Right atrium auricular region (tissue), 2 donors: ENCODE measurements at regions not wholly inside any gene's neighbourhood (a gene's known extent, or its start where the extent isn't known, plus 50 kb on each side); places are given as distances from the start of the nearest gene placed in this dataset.

ENCODE experiments used
- DNase-seq: peaks from one replicate; pipeline ENCODE4 v3.0.0-alpha.2; 2019; ENCODE audit warnings: low spot score
- H3K27ac ChIP-seq, 2 donors: fragments of 200-600 bp; sonication (generic); 1 replicate in 1 of 2; 2 replicates in 1 of 2; pipeline ENCODE4 v1.5.1; 2016 to 2019
- H3K27me3 ChIP-seq, 2 donors: fragments of 200-600 bp; sonication (generic); one replicate each; pipeline versions ENCODE4 v1.5.1 to v1.6.0; 2017 to 2019
- H3K36me3 ChIP-seq: fragments of 200-600 bp; sonication (generic); one replicate; pipeline ENCODE4 v1.5.1; 2016
- H3K4me1 ChIP-seq, 2 donors: fragments of 200-600 bp; sonication (generic); one replicate each; pipeline versions ENCODE4 v1.5.1 to v1.6.0; 2017 to 2019
- H3K4me3 ChIP-seq, 2 donors: fragments of 200-600 bp; sonication (generic); 1 replicate in 1 of 2; 2 replicates in 1 of 2; pipeline ENCODE4 v1.5.1; 2017 to 2019; ENCODE audit warnings: mild to moderate bottlenecking in 1 of 2, moderate library complexity in 1 of 2
- H3K9me3 ChIP-seq, 2 donors: fragments of 200-600 bp; sonication (generic); one replicate each; pipeline ENCODE4 v1.5.1; 2019
- CTCF ChIP-seq, 2 donors: fragments of 200-600 bp; sonication (generic); IDR thresholded peaks; one replicate each; pipeline ENCODE4 v1.5.1; 2019; ENCODE audit warnings: antibody characterized with exemption in 2 of 2

GRCh38 chr6:18720075-18720474 is 332.9 kb downstream of the RNF144B start:
- H3K4me3 ChIP-seq, result no peak overlapping the region
- no peak for DNase-seq
- no peaks in the 10 kb centered on the region for H3K9me3 ChIP-seq
- no peaks in the 10 kb centered on the region for H3K27me3 ChIP-seq
- no peaks in the 10 kb centered on the region for H3K36me3 ChIP-seq
- H3K4me1 ChIP-seq, result no peaks in the 10 kb centered on the region
- no peak for TF ChIP-seq CTCF (IDR thresholded peaks at IDR 0.05)
- no peak overlapping the region for H3K27ac ChIP-seq

- Histone ChIP-seq H3K9me3 (no peaks in the 10 kb centered on the region), H3K4me3 (no peak overlapping the region), H3K27me3 (no peaks in the 10 kb centered on the region), H3K36me3 (no peaks in the 10 kb centered on the region), H3K4me1 (no peaks in the 10 kb centered on the region), H3K27ac (no peak overlapping the region)
- TF ChIP-seq CTCF (IDR thresholded peaks at IDR 0.05), result no peak
- no peak for DNase-seq
These were observed 336.9 kb downstream of the RNF144B start for GRCh38 chr6:18724056-18724455.

- no peak for TF ChIP-seq CTCF (IDR thresholded peaks at IDR 0.05)
- Histone ChIP-seq H3K27ac (no peak overlapping the region), H3K4me3 (no peak overlapping the region)
These were observed 338.3 kb downstream of the RNF144B start for GRCh38 chr6:18725449-18725848.

GRCh38 chr6:18733921-18734550 is 346.9 kb downstream of the RNF144B start:
- Histone ChIP-seq H3K36me3 (no peaks in the 10 kb centered on the region), H3K9me3 (no peaks in the 10 kb centered on the region), H3K27me3 (no peaks in the 10 kb centered on the region), H3K4me1 (no peaks in the 10 kb centered on the region), H3K27ac (no peak overlapping the region), H3K4me3 (no peak overlapping the region)
- TF ChIP-seq CTCF (IDR thresholded peaks at IDR 0.05), result no peak
- no peak for DNase-seq

More at GRCh38 chr6:18725449-18725848, 338.3 kb downstream of the RNF144B start:
- Histone ChIP-seq H3K4me1 (no peaks in the 10 kb centered on the region), H3K27me3 (no peaks in the 10 kb centered on the region), H3K36me3 (no peaks in the 10 kb centered on the region), H3K9me3 (no peaks in the 10 kb centered on the region)
- no peak for DNase-seq

- Histone ChIP-seq H3K9me3 (peaks cover 0 to 4% of the 10 kb centered on the region in 2 donors), H3K27me3 (no peaks in the 10 kb centered on the region), H3K4me1 (no peaks in the 10 kb centered on the region), H3K4me3 (no peak overlapping the region), H3K27ac (no peak overlapping the region), H3K36me3 (no peaks in the 10 kb centered on the region)
- no peak for DNase-seq
- TF ChIP-seq CTCF (IDR thresholded peaks at IDR 0.05), result no peak
These were observed 354.6 kb downstream of the RNF144B start for GRCh38 chr6:18741741-18742140.

- no peaks in the 10 kb centered on the region for H3K36me3 ChIP-seq
- no peak for DNase-seq
- H3K4me1 ChIP-seq, result no peaks in the 10 kb centered on the region
- H3K4me3 ChIP-seq, result no peak overlapping the region
- no peak for TF ChIP-seq CTCF (IDR thresholded peaks at IDR 0.05)
- H3K27ac ChIP-seq, result no peak overlapping the region
- peaks cover 0 to 4% of the 10 kb centered on the region in 2 donors for H3K9me3 ChIP-seq
- H3K27me3 ChIP-seq, result no peaks in the 10 kb centered on the region
These were observed 355.3 kb downstream of the RNF144B start for GRCh38 chr6:18742406-18742805.
